ENCODE measurements at regions not wholly inside any gene's neighbourhood (a gene's known extent, or its start where the extent isn't known, plus 50 kb on each side); places are given as distances from the start of the nearest gene placed in this dataset.
"Not testable (repeated sequence)": the region's sequence is repeated elsewhere in the genome, so short reads cannot be mapped to it uniquely, and the experiment has no call there.

DNA sequence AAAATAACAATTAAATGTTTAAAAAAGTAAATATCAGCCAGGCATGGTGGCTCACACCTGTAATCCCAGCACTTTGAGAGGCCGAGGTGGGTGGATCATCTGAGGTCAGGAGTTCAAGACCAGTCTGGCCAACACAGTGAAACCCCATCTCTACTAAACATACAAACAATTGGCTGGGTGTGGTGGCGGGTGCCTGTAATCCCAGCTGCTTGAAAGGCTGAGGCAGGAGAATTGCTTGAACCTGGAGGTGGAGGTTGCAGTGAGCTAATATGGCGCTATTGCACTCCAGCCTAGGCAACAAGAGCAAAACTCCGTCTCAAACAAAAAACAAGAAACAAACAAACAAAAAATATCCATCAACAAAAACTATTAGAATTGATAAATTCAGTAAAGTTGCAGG, 77.5 kb downstream of the SNX5 start:
- intact Hi-C loops (cut with DNase I) = loop anchor here (10.0 kb wide), 1 partner anchor 386 kb away; no protein-coding TSS in a partner anchor
- WGBS, 2 donors = 73 to 92% methylated on average over 2 to 4 of the region's 4 CpGs
- not testable (repeated sequence) for H3K27me3 ChIP-seq, H3K4me3 ChIP-seq, DNase-seq, H3K27ac ChIP-seq, H3K36me3 ChIP-seq
- H3K4me1 ChIP-seq = peaks cover 0 to 15% (median 12%) of the 10 kb centered on the region in 3 donors
- peaks cover 0 to 14% (median 12%) of the 10 kb centered on the region in 3 donors for H3K9me3 ChIP-seq

DNA sequence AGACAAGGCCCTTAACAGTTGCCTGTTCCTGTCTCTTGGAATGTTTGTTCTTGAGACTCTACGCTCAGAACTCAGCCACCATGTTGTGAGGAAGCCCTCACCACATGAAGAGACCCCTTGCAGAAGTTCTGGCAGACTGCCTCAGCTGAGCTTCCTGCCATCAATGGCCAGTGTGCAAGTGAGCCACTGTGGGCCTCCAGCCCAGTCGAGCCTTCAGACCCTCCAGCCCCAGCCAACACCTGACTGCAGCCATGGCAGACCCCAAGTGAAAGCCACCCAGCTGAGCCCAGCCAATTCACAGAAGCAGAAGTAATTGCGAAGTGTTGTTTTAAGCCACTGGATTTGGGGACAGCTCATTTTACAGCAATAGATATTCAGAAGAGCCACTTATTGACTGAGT, 78.3 kb downstream of the SNX5 start:
- TF ChIP-seq CTCF (IDR thresholded peaks at IDR 0.05) (no peak), POLR2A (IDR thresholded peaks at IDR 0.05) (no peak)
- Histone ChIP-seq H3K9me3 (peaks cover 0 to 14% (median 12%) of the 10 kb centered on the region in 3 donors), H3K27ac (no peak overlapping the region), H3K36me3 (no peaks in the 10 kb centered on the region), H3K27me3 (peaks cover 0 to 3% (median 0%) of the 10 kb centered on the region in 4 donors), H3K4me3 (no peak overlapping the region), H3K4me1 (peaks cover 0 to 14% (median 8%) of the 10 kb centered on the region in 3 donors)
- WGBS, 2 donors = 100% methylated on average over 1 to 2 of the region's 3 CpGs
- intact Hi-C loops (cut with DNase I) = loop anchor here (10.0 kb wide), 1 partner anchor 386 kb away; no protein-coding TSS in a partner anchor
- DNase-seq = no peak

GRCh38 chr20:17889226-17889625, 79.4 kb downstream of the SNX5 start:
- Histone ChIP-seq H3K27me3 (no peaks in the 10 kb centered on the region), H3K9me3 (peaks cover 0 to 14% (median 12%) of the 10 kb centered on the region in 3 donors), H3K27ac (no peak overlapping the region), H3K4me3 (no peak overlapping the region), H3K4me1 (peaks cover 0 to 10% (median 9%) of the 10 kb centered on the region in 3 donors), H3K36me3 (no peaks in the 10 kb centered on the region)
- TF ChIP-seq CTCF (IDR thresholded peaks at IDR 0.05) = no peak
- no peak for TF ChIP-seq POLR2A (IDR thresholded peaks at IDR 0.05)
- DNase-seq = no peak
- 79 to 80% methylated on average over 1 of the region's 1 CpG for WGBS, 2 donors
- intact Hi-C loops (cut with DNase I) = no loop called here

DNA sequence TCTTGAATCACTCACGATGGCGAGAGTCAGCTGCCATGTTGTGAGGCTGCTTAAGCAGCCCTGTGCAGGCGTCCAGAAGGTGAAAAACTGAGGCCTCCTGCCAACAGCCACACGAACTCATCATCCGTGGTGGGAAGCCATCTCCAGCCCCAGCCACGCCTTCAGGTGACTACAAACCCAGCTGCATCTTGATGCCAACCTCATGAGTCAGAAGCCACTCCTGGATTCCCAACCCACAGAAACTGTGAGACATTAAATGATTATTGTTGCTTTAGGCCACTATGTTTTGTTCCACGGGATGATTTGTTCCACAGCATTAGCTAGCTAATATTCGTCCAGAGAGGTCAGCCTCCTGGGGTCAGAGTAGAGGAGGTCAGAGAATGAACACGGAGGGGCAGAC, 80.5 kb downstream of the SNX5 start:
- Histone ChIP-seq H3K4me1 (peaks cover 0 to 14% (median 10%) of the 10 kb centered on the region in 3 donors), H3K27me3 (no peaks in the 10 kb centered on the region), H3K36me3 (no peaks in the 10 kb centered on the region), H3K9me3 (peaks cover 0 to 14% (median 12%) of the 10 kb centered on the region in 3 donors), H3K4me3 (no peak overlapping the region), H3K27ac (no peak overlapping the region)
- TF ChIP-seq POLR2A (IDR thresholded peaks at IDR 0.05) = no peak
- no peak for TF ChIP-seq CTCF (IDR thresholded peaks at IDR 0.05)
- 31 to 33% methylated on average over 3 to 6 of the region's 9 CpGs for WGBS, 2 donors
- intact Hi-C loops (cut with DNase I) = no loop called here
- no peak for DNase-seq

GRCh38 chr20:17887331-17888030, 81.1 kb downstream of the SNX5 start:
- WGBS, 2 donors = 93 to 94% methylated on average over 8 to 9 of the region's 10 CpGs
- Histone ChIP-seq H3K9me3 (peaks cover 0 to 14% (median 12%) of the 10 kb centered on the region in 3 donors), H3K36me3 (no peaks in the 10 kb centered on the region), H3K4me3 (no peak overlapping the region), H3K27ac (no peak overlapping the region), H3K4me1 (peaks cover 0 to 14% (median 10%) of the 10 kb centered on the region in 3 donors), H3K27me3 (no peaks in the 10 kb centered on the region)
- intact Hi-C loops (cut with DNase I) = no loop called here
- no peak for DNase-seq
- no peak for TF ChIP-seq POLR2A (IDR thresholded peaks at IDR 0.05)
- TF ChIP-seq CTCF (IDR thresholded peaks at IDR 0.05) = no peak
